H1 (cell line): ENCODE measurements at regions not wholly inside any gene's neighbourhood (a gene's known extent, or its start where the extent isn't known, plus 50 kb on each side); places are given as distances from the start of the nearest gene placed in this dataset.

Source experiments
- CTCF ChIA-PET: fragments of 300-600 bp; sonication (Branson Sonifier 250); formaldehyde crosslinking; loops from one replicate; lab custom pipeline; 2021; ENCODE audit not compliant: partially characterized antibody; lab: Charles Lee
- POLR2A ChIA-PET: fragments of 300-600 bp; sonication (Branson Sonifier 250); formaldehyde crosslinking; loops from one replicate; lab custom pipeline; 2021; ENCODE audit warnings: inconsistent platforms; ENCODE audit not compliant: partially characterized antibody; lab: Charles Lee
- DNase-seq, 2 experiments: peaks; one replicate each; pipeline versions ENCODE4 v3.0.0 to v3.0.0-alpha.2; 2010 to 2022; ENCODE audit warnings: low spot score in 2 of 2, low read depth in 1 of 2, mixed read lengths in 1 of 2
- FAIRE-seq: peaks from 2 replicates; lab custom pipeline; 2011; peaks lifted over from hg19 to GRCh38; lab: Jason Lieb, UNC
- H2AFZ ChIP-seq: 2 replicates; pipeline ENCODE4 v1.8.1; 2012; ENCODE audit warnings: low read length, inconsistent platforms
- H2AK5ac ChIP-seq: 2 replicates; pipeline ENCODE4 v1.6.1; 2013; ENCODE audit warnings: low read depth, low read length
- H2BK120ac ChIP-seq: replicated peaks from 2 replicates; pipeline ENCODE3; 2013; ENCODE audit warnings: low read depth, low read length, inconsistent platforms
- H2BK12ac ChIP-seq: 2 replicates; pipeline ENCODE4 v1.6.1; 2013; ENCODE audit warnings: low read depth, low read length
- H2BK15ac ChIP-seq: 2 replicates; pipeline ENCODE4 v1.6.1; 2013; ENCODE audit warnings: low read length
- H2BK20ac ChIP-seq: 2 replicates; pipeline ENCODE4 v1.6.1; 2013; ENCODE audit warnings: low read length
- H2BK5ac ChIP-seq: 2 replicates; pipeline ENCODE4 v1.6.1; 2013; ENCODE audit warnings: low read depth, low read length
- H3K14ac ChIP-seq: 2 replicates; pipeline ENCODE4 v1.6.1; 2013; ENCODE audit warnings: inconsistent platforms; ENCODE audit not compliant: insufficient read length
- H3K18ac ChIP-seq: 2 replicates; pipeline ENCODE4 v1.6.1; 2013; ENCODE audit warnings: low read length; ENCODE audit errors: extremely low read depth
- H3K23ac ChIP-seq: 2 replicates; pipeline ENCODE4 v1.6.1; 2013; ENCODE audit warnings: inconsistent platforms; ENCODE audit not compliant: insufficient read length
- H3K23me2 ChIP-seq: 2 replicates; pipeline ENCODE4 v1.6.1; 2013; ENCODE audit warnings: low read depth, low read length
- H3K27ac ChIP-seq: 2 replicates; pipeline ENCODE4 v1.6.1; 2011; ENCODE audit warnings: low read depth, low read length, inconsistent platforms
- H3K27me3 ChIP-seq, 4 experiments: replicated peaks in 1 of 4; 1 replicate in 1 of 4; 2 replicates in 3 of 4; pipeline versions ENCODE4 v1.6.1 to v1.8.1; 2011 to 2013; ENCODE audit warnings: low read length in 3 of 4, mild to moderate bottlenecking in 3 of 4, inconsistent platforms in 2 of 4, mixed read lengths in 2 of 4, moderate library complexity in 1 of 4; ENCODE audit not compliant: control insufficient read depth in 3 of 4, insufficient read depth in 3 of 4; ENCODE audit errors: extremely low read depth in 1 of 4
- H3K36me3 ChIP-seq, 4 experiments: 2 replicates each; pipeline versions ENCODE4 v1.6.1 to v1.8.1; 2011 to 2013; ENCODE audit warnings: mild to moderate bottlenecking in 4 of 4, low read length in 3 of 4, moderate library complexity in 2 of 4, control low read depth in 1 of 4, inconsistent platforms in 1 of 4; ENCODE audit not compliant: insufficient read depth in 4 of 4, control insufficient read depth in 2 of 4
- H3K4ac ChIP-seq: replicated peaks from 2 replicates; pipeline ENCODE3; 2013; ENCODE audit warnings: low read length, low read depth, mixed read lengths, inconsistent platforms; ENCODE audit not compliant: insufficient read length
- H3K4me1 ChIP-seq, 4 experiments: replicated peaks in 1 of 4; 1 replicate in 1 of 4; 2 replicates in 3 of 4; pipeline versions ENCODE4 v1.6.1 to v1.8.1; 2011 to 2013; ENCODE audit warnings: low read length in 3 of 4, inconsistent platforms in 2 of 4, mixed read lengths in 1 of 4; ENCODE audit not compliant: insufficient read depth in 4 of 4, control insufficient read depth in 3 of 4
- H3K4me2 ChIP-seq, 2 experiments: 2 replicates each; pipeline versions ENCODE4 v1.6.1 to v1.8.1; 2011 to 2013; ENCODE audit warnings: low read depth in 2 of 2, low read length in 2 of 2, control low read depth in 1 of 2, inconsistent platforms in 1 of 2, mild to moderate bottlenecking in 1 of 2; ENCODE audit not compliant: insufficient read depth in 1 of 2
- H3K4me3 ChIP-seq, 4 experiments: fragments of 200-600, 300-600 bp in 1 of 4; sonication (generic), shearing (Covaris generic), sonication (Bioruptor Twin) in 1 of 4; 2 replicates each; pipeline versions ENCODE4 v1.5.1 to v1.8.1; 2011 to 2016; ENCODE audit warnings: low read length in 4 of 4, low read depth in 3 of 4, control low read depth in 2 of 4, inconsistent platforms in 2 of 4, mild to moderate bottlenecking in 2 of 4, mixed read lengths in 1 of 4, moderate library complexity in 1 of 4; ENCODE audit not compliant: insufficient read depth in 2 of 4; ENCODE audit errors: extremely low read depth in 1 of 4
- H3K56ac ChIP-seq: replicated peaks from 2 replicates; pipeline ENCODE3; 2013; ENCODE audit warnings: low read depth, mild to moderate bottlenecking, mixed read lengths, low read length, inconsistent platforms; ENCODE audit not compliant: insufficient read length
- H3K79me1 ChIP-seq: 2 replicates; pipeline ENCODE4 v1.6.1; 2013; ENCODE audit warnings: low read depth, low read length, control low read depth
- H3K79me2 ChIP-seq, 2 experiments: 2 replicates each; pipeline versions ENCODE4 v1.6.1 to v1.8.1; 2012 to 2013; ENCODE audit warnings: low read length in 2 of 2, mild to moderate bottlenecking in 2 of 2, inconsistent platforms in 1 of 2; ENCODE audit not compliant: insufficient read depth in 2 of 2, control insufficient read depth in 1 of 2
- H3K9ac ChIP-seq, 4 experiments: replicated peaks in 1 of 4; 1 replicate in 1 of 4; 2 replicates in 3 of 4; pipeline versions ENCODE4 v1.6.1 to v1.8.1; 2011 to 2013; ENCODE audit warnings: low read depth in 3 of 4, low read length in 3 of 4, control low read depth in 2 of 4, mild to moderate bottlenecking in 2 of 4, moderate library complexity in 2 of 4, inconsistent platforms in 1 of 4; ENCODE audit errors: extremely low read depth in 1 of 4
- H3K9me3 ChIP-seq, 2 experiments: 2 replicates each; pipeline versions ENCODE4 v1.6.1 to v1.8.1; 2012 to 2013; ENCODE audit warnings: mild to moderate bottlenecking in 2 of 2, moderate library complexity in 2 of 2, control low read depth in 1 of 2, inconsistent platforms in 1 of 2, low read depth in 1 of 2, low read length in 1 of 2, mixed read lengths in 1 of 2; ENCODE audit not compliant: insufficient read depth in 2 of 2
- H4K20me1 ChIP-seq, 2 experiments: replicated peaks in 1 of 2; 2 replicates each; pipeline versions ENCODE3 to v1.8.1; 2011 to 2013; ENCODE audit warnings: inconsistent platforms in 2 of 2, low read length in 2 of 2, mild to moderate bottlenecking in 1 of 2; ENCODE audit not compliant: insufficient read depth in 2 of 2, control insufficient read depth in 1 of 2
- H4K5ac ChIP-seq: 2 replicates; pipeline ENCODE4 v1.6.1; 2013; ENCODE audit warnings: low read length, low read depth, mixed read lengths, inconsistent platforms; ENCODE audit not compliant: insufficient read length
- H4K8ac ChIP-seq: 2 replicates; pipeline ENCODE4 v1.8.0; 2013; ENCODE audit warnings: mild to moderate bottlenecking, moderate library complexity, low read length, inconsistent platforms; ENCODE audit not compliant: insufficient read depth; ENCODE audit errors: extremely low read depth
- H4K91ac ChIP-seq: replicated peaks from 2 replicates; pipeline ENCODE3; 2013; ENCODE audit warnings: low read length, mixed read lengths, inconsistent platforms; ENCODE audit not compliant: insufficient read length
- ASH2L ChIP-seq: fragments of 200-600, 300-600 bp; sonication (generic); IDR thresholded peaks from one replicate; pipeline ENCODE4 v1.7.1; 2017; ENCODE audit warnings: low read length
- CBX8 ChIP-seq: fragments of 300-800, 300-1000 bp; sonication (generic); IDR thresholded peaks from 2 replicates; pipeline ENCODE4 v1.7.1; 2016; ENCODE audit warnings: low read depth, low read length, borderline replicate concordance
- EZH2 ChIP-seq: fragments of 200-600 bp; sonication (generic); IDR thresholded peaks from 2 replicates; pipeline ENCODE4 v1.7.1; 2012; ENCODE audit warnings: low read depth, mild to moderate bottlenecking, moderate library complexity, low read length, inconsistent platforms; ENCODE audit not compliant: severe bottlenecking
- FOSL1 ChIP-seq: IDR thresholded peaks from 2 replicates; pipeline ENCODE4 v1.6.1; 2011; ENCODE audit warnings: mild to moderate bottlenecking, low read depth, low read length, moderate library complexity; ENCODE audit not compliant: insufficient read depth
- HDAC6 ChIP-seq: IDR thresholded peaks from one replicate; pipeline ENCODE4 v1.7.1; 2012; ENCODE audit warnings: low read depth, mild to moderate bottlenecking, inconsistent platforms, low read length, moderate library complexity
- KDM4A ChIP-seq: IDR thresholded peaks from one replicate; pipeline ENCODE4 v1.7.1; 2012; ENCODE audit warnings: low read depth, mild to moderate bottlenecking, moderate library complexity, low read length, inconsistent platforms; ENCODE audit not compliant: severe bottlenecking
- PHF8 ChIP-seq: fragments of 200-600 bp; sonication (generic); conservative IDR thresholded peaks from 2 replicates; pipeline ENCODE4 v1.7.1; 2012; ENCODE audit warnings: low read depth, mild to moderate bottlenecking, inconsistent platforms, low read length, moderate library complexity
- RBBP5 ChIP-seq: IDR thresholded peaks from 2 replicates; pipeline ENCODE4 v1.7.1; 2012; ENCODE audit warnings: low read depth, mild to moderate bottlenecking, inconsistent platforms, low read length, moderate library complexity, borderline replicate concordance
- SAP30 ChIP-seq: fragments of 300-600 bp; sonication (generic); IDR thresholded peaks from 2 replicates; pipeline ENCODE4 v1.7.1; 2012; ENCODE audit warnings: low read length, moderate library complexity, mild to moderate bottlenecking, inconsistent platforms; ENCODE audit not compliant: insufficient read depth, insufficient replicate concordance
- SIRT6 ChIP-seq: IDR thresholded peaks from one replicate; pipeline ENCODE4 v1.7.1; 2012; ENCODE audit warnings: low read length, inconsistent platforms
- SUZ12 ChIP-seq: fragments of 200-600 bp; sonication (generic); IDR thresholded peaks from 2 replicates; pipeline ENCODE4 v1.6.1; 2012; ENCODE audit warnings: mild to moderate bottlenecking, inconsistent platforms, low read length, moderate library complexity, mixed read lengths
- TCF12 ChIP-seq: IDR thresholded peaks from 2 replicates; pipeline ENCODE4 v1.6.1; 2011; ENCODE audit warnings: low read depth, mild to moderate bottlenecking, low read length
- WGBS, 2 experiments: shearing (Covaris generic) in 1 of 2; methylation state at CpG; one replicate each; pipeline versions ENCODE4 v1.1.6 to v1.1.7; 2013 to 2015; ENCODE audit warnings: low lambda C conversion rate in 2 of 2, mixed read lengths in 2 of 2, inconsistent platforms in 1 of 2, low coverage in 1 of 2, missing lambda C conversion rate in 1 of 2; ENCODE audit not compliant: insufficient replicate concordance in 2 of 2, insufficient coverage in 1 of 2, insufficient read length in 1 of 2; ENCODE audit errors: extremely low coverage in 1 of 2, missing lambda C conversion rate in 1 of 2; 5-methylcytosine and 5-hydroxymethylcytosine counted together

- Histone ChIP-seq H4K5ac (no peak overlapping the region), H4K8ac (no peak overlapping the region), H3K27me3 (no peaks in the 10 kb centered on the region), H3K23ac (no peak overlapping the region), H3K4me3 (no peak overlapping the region), H3K4me2 (no peak overlapping the region), H2BK15ac (no peak overlapping the region), H3K9me3 (peaks cover 3 to 7% of the 10 kb centered on the region in 2 experiments; a peak in 2 of 4 replicates), H2BK20ac (no peak overlapping the region), H4K20me1 (no peaks in the 10 kb centered on the region), H3K18ac (no peak overlapping the region), H3K14ac (no peak overlapping the region), H3K36me3 (no peaks in the 10 kb centered on the region), H3K27ac (no peak overlapping the region), H2AK5ac (no peak overlapping the region), H3K79me2 (no peaks in the 10 kb centered on the region), H2BK5ac (no peak overlapping the region), H3K79me1 (no peaks in the 10 kb centered on the region), H3K9ac (no peak overlapping the region), H3K23me2 (no peaks in the 10 kb centered on the region), H2BK12ac (no peak overlapping the region), H3K4ac (no peak overlapping the region), H3K4me1 (no peaks in the 10 kb centered on the region), H4K91ac (no peak overlapping the region), H2BK120ac (no peak overlapping the region), H2AFZ (no peak overlapping the region), H3K56ac (no peak overlapping the region)
- POLR2A ChIA-PET = no interaction called here
- TF ChIP-seq ASH2L (no peak), CBX8 (no peak), FOSL1 (no peak), PHF8 (no peak), EZH2 (no peak), SIRT6 (no peak), SAP30 (no peak), RBBP5 (no peak), KDM4A (no peak), HDAC6 (no peak), TCF12 (no peak), SUZ12 (no peak)
- WGBS, 2 experiments = 89% methylated on average over 6 of the region's 6 CpGs; no CpG with 5 or more reads in 1 of the 2 experiments
- CTCF ChIA-PET = interaction anchor here (0.5 to 2.8 kb wide), 8 partner anchors 10 to 149 kb away, joined by 3 to 15 read pairs (median 4); no protein-coding TSS in a partner anchor
- no peak for FAIRE-seq
- DNase-seq = no peak
Observed at GRCh38 chr2:114024326-114024725, 134.4 kb downstream of the ACTR3 start.
